ENCODE measurements at regions not wholly inside any gene's neighbourhood (a gene's known extent, or its start where the extent isn't known, plus 50 kb on each side); places are given as distances from the start of the nearest gene placed in this dataset.
"Not testable (repeated sequence)": the region's sequence is repeated elsewhere in the genome, so short reads cannot be mapped to it uniquely, and the experiment has no call there.

- not testable (repeated sequence) for DNase-seq
Observed at GRCh38 chr7:138221388-138221787, 145.1 kb downstream of the AKR1D1 start.

DNA sequence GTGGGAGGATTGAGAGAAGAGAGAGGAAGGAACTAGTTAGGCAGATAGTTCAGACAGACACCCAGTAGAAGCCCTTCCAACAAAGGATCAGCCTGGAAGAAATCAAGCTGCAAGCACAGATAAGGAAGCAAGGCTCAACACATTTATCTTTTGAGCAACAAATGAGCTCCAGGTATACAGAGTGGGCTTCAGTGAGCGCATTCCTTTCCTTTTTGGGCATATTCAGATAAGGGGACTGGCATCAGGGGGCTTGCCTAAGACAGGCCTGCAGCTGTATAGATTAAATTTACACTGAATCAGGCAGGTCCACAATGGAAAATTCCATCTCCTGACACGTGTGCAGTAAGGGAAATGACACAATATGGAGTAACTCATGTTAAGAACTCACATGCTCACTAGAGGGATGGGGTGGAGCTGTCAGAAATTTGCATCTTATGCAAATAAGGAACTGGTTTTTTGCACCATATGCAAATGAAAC is 147.2 kb downstream of the AKR1D1 start:
- no peak for DNase-seq

DNA sequence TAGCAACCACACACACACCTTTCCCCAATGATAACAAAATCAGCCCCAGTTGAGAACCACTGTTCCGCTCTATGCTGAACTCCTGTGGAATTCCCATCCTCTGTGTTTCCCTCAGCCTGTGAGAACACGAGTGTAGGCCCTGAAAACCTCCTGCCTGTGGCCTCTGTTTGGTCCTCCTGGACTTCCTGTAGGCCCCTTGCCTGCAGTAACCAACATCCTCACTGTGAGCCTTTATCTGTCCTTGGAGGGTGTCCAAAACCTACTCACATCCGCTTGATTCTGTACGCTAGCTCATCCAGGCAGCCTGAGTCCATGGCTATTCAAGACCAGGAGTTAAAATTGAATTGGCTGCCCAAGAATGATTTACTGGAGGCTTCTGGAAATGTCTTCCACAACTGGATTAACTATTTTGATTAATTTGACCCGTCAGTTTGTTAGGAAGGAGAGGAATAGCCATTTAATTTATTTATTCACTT is 149.8 kb downstream of the AKR1D1 start:
- no peak for DNase-seq

GRCh38 chr7:138226745-138227279 is 150.6 kb downstream of the AKR1D1 start:
- DNase-seq, result no peak

DNA sequence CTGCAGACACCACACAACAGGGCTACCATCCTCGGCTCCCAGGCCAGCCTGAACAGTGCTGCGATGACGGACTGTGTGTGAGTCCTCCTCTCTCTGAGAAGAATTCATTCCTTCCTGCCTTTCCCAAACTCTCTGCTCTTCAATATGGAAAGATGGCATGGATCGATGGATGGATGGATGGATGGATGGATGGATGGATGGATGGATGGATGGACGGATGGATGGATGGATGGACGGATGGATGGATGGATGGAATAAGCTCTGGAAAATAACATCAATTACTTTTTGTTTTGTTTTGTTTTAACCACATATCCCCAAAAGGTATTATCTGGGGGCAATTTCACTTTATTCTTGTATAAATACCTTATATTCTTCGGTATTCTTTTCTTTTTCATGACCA is 151.9 kb downstream of the AKR1D1 start:
- DNase-seq, result no peak

DNA sequence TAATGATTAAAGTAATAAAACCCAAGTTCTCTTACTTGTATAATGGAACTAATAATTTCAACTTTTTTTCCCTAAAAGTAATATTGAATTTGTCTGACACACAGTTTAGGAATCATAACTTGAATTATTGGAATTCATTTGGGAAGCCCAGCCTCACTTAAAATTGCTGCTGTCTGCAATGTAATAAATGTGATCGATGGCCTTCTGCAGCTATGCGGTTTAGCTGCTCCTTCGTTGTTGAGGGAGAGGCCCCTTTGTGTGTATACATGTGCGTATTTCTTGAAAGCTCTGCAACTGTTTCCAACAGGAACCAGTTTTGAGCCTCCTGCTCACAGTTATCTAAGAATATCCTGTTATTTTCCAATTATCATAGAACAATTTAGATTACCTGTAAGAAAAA is 152.5 kb downstream of the AKR1D1 start:
- DNase-seq, result no peak

DNA sequence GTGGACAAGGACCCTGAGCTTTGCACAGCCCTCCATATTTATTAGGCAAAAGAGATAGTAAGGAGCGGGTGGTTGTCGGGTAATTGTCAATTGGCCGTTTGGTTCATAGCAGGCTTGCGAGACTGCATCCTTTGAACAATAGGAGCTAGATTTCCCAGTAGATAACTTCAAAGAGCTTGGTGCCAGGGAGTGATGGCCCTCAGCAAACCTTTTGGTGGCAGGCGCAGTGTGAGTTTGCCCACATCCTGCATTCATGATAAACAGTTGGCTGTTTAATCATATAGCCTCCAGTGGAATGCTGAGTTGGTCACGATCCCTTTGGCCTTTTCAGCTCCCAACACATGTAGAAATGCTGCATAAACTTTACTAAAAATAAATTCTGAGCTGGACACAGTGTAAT is 156.9 kb downstream of the AKR1D1 start:
- no peak for DNase-seq

- DNase-seq, result no peak
Observed at GRCh38 chr7:138235207-138235606, 158.9 kb downstream of the AKR1D1 start.

DNA sequence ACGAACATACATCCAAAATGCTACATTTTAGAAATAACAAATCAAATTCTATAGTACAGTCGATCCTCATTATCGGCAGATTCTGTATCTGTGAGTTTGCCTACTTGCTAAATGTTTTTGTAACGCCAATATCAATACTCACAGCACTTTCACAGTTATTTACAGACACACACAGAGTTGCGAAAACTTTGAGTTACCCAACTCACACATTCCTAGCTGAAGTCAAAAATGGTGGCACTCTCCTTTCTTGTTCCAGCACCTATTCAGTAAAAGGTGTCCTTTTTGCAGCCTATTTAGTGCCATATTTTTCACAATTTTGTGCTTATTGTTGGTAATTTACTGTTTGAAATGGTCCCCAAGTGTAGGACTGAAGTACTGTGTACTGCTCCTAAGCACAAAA is 161.7 kb downstream of the AKR1D1 start:
- DNase-seq, result no peak

DNA sequence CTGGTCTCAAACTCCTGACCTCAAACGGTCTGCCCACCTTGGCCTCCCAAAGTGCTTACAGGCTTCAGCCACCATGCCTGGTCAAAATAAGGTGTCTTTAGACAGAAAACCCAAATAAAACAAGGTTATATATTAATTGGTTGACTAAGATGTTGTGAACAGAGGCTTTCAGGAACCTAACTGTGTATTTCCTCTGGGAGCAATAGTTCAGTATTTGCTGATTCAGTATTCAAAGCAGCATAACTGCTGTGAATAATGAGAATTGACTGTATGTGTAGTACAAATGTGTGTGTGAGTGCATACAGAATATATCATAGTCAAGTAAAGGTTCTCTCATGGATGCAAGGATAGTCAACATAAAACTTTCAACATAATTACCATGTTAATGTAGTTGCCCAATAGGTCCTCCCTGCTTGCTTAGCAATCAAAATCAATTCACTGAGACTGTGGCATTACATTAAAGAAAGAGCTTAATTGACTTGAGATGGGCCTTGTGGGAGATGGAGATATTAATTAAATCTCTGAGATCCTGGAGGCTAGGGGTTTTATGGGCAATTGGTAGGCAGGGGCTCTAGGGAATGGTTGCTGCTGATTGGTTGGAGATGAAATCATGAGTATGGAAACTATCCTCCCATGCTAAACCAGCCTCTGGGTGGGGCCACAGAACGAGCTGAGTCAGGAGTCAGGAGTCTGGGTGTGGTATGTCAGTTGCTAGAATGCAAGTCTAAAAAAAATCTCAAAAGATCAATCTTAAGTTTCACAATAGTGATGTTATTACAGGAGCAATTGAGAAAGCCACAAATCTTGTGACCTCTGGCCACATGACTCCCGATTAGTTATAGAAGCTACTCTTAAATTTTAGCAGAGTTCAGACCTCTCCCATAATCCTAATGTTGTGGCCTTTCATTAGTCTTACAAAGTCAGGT is 162.7 kb downstream of the AKR1D1 start:
- DNase-seq, result no peak

DNA sequence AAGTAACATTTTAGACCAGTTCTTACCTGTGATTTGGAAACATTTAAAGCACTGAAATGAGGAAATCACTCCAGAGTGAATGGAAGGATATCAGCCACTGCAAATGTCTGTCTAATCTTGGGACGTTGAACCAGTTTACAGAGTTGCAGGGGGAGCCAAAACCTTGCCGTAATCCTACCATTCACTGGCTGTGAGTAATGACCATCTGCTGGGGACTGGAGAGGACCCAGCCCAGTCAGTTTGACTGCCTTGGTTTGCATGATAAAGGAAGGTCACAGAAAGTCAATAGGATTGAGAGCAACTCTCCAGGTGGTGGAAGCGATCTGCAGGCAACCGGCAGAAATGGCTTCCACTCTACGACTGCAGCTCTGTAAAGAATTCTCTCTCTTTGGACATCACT is 167.2 kb downstream of the AKR1D1 start:
- DNase-seq, result no peak

DNA sequence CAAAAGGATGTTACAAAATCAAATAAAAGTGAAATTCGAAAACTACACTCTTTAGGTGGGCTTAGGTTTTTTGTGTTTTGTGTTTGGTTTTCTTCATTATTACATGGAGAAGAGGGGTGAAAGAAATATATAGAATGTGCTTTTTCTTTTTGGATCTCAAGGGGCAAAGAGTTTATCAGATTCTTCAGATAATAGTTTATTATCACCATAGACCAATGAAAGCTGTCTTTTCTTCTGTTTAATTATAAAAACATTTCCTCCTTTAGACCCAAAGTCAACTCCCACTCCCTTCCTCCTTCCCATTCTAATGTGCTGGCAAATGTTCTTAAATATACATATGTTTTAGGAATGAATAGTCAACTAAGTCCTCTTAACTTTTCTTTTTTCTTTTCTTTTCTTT is 167.6 kb downstream of the AKR1D1 start:
- DNase-seq, result no peak

GRCh38 chr7:138244606-138245005 is 168.3 kb downstream of the AKR1D1 start:
- DNase-seq, result no peak

- no peak for DNase-seq
Observed at GRCh38 chr7:138245216-138245615, 169.0 kb downstream of the AKR1D1 start.

GRCh38 chr7:138245682-138246081 is 169.4 kb downstream of the AKR1D1 start:
- DNase-seq, result no peak

DNA sequence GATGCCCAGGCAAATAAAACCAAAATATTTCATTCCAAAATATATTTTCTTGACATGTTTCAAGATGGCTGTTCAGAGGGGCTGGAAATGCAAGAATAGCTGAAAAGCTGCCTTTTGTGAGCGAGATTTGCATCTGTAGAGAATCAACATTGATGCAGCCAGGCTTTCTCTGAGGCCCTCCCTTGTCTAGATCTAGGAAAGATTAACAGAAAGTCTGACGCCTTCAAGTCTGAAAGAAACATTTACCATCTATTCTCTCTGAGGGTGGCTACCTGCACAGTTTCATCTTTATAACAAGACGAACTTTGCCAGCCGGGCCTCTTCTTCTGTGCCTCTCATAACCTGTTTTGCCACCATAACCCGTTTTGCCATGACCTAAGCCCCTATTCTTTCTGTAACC is 170.2 kb downstream of the AKR1D1 start:
- DNase-seq, result no peak

GRCh38 chr7:138247081-138247480 is 170.8 kb downstream of the AKR1D1 start:
- DNase-seq, result no peak

GRCh38 chr7:138247568-138248333 is 171.5 kb downstream of the AKR1D1 start:
- no peak for DNase-seq

- DNase-seq, result no peak
Observed at GRCh38 chr7:138248609-138249008, 172.3 kb downstream of the AKR1D1 start.

DNA sequence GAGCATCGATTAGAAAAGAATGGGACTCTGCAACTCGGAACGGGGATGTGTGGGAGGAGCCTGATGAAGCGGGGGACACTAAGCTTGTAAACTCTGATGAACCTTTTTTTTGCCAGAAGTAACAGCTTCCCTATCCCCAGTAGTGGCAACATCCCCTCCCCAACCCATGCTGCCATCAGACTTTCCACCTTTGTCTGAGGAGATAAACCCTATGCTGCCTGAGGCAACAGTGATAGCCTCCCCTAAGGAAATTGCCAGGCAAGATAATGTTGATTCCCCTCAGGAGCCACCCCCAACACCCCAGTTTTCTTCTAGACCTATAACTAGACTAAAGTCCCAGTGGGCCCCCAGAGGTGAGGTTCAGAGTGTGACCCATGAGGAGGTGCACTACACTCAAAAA is 173.7 kb downstream of the AKR1D1 start:
- DNase-seq, result no peak

GRCh38 chr7:138252666-138253065 is 176.4 kb downstream of the AKR1D1 start:
- DNase-seq, result not testable (repeated sequence)

GRCh38 chr7:138254444-138254843 is 178.2 kb downstream of the AKR1D1 start:
- DNase-seq, result no peak

DNA sequence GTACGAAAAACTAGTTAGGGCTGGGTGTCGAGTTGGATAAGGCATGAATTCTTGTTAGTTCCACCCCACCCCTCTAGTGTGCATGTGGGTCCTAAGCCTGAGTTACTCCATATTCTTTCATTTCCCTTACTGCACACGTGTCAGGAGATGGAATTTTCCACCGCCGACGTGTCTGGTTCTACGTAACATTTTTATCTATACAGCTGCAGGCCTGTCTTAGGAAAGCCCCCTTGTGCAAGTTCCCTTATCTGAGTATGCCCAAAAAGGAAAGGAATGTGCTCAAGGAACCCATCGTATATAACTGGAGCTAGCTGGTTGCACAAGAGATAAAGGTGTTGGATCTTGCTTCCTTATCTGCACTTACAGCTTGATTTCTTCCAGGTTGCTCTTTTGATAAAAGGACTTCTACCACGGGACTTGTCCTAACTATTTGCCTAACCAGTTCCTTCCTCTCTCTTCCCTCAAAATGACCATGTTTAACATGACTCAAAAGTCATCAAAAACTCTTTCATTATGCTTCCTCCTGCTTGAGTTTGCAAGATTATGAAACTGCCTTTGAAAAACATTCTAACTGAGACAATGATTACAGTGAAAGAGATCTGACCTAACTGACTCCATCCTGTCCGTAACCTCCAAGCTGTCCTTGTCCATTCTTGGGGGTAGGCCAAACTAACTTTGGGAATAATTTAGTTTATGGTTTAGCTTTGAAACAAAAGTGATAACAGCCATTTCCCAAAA is 181.4 kb downstream of the AKR1D1 start:
- DNase-seq, result no peak
